CD4-positive, alpha-beta T cell treated with Interleukin-12 subunit alpha and Interleukin-12 subunit beta, for 1 hour (primary cell): ENCODE measurements at regions not wholly inside any gene's neighbourhood (a gene's known extent, or its start where the extent isn't known, plus 50 kb on each side); places are given as distances from the start of the nearest gene placed in this dataset.
"Not testable (repeated sequence)": the region's sequence is repeated elsewhere in the genome, so short reads cannot be mapped to it uniquely, and the experiment has no call there.

ENCODE experiments used
- DNase-seq: peaks from one replicate; pipeline ENCODE4 v3.0.0-alpha.2; 2020

GRCh38 chr10:61040399-61041016 lies 96.5 kb upstream of the RHOBTB1 start:
- DNase-seq = no peak

GRCh38 chr10:61039868-61040267 lies 95.9 kb upstream of the RHOBTB1 start:
- DNase-seq = no peak

GRCh38 chr10:61037261-61037830 lies 93.4 kb upstream of the RHOBTB1 start:
- DNase-seq = not testable (repeated sequence)

GRCh38 chr10:61036148-61036547 lies 92.2 kb upstream of the RHOBTB1 start:
- DNase-seq = not testable (repeated sequence)

- no peak for DNase-seq
These were observed 87.4 kb upstream of the RHOBTB1 start for GRCh38 chr10:61031341-61031740.

- DNase-seq = no peak
These were observed 85.4 kb upstream of the RHOBTB1 start for GRCh38 chr10:61029411-61029810.

GRCh38 chr10:61028861-61029361 lies 84.9 kb upstream of the RHOBTB1 start:
- DNase-seq = no peak

- DNase-seq = no peak
These were observed 80.8 kb upstream of the RHOBTB1 start for GRCh38 chr10:61024856-61025201.

GRCh38 chr10:61024151-61024855 lies 80.3 kb upstream of the RHOBTB1 start:
- no peak for DNase-seq

GRCh38 chr10:61023053-61023452 lies 79.1 kb upstream of the RHOBTB1 start:
- no peak for DNase-seq

GRCh38 chr10:61021926-61022325 lies 77.9 kb upstream of the RHOBTB1 start:
- DNase-seq = no peak

- no peak for DNase-seq
These were observed 76.6 kb upstream of the RHOBTB1 start for GRCh38 chr10:61020420-61021158.

- no peak for DNase-seq
These were observed 74.2 kb upstream of the RHOBTB1 start for GRCh38 chr10:61018146-61018545.

- no peak for DNase-seq
These were observed 72.6 kb upstream of the RHOBTB1 start for GRCh38 chr10:61016630-61017029.

- no peak for DNase-seq
These were observed 72.0 kb upstream of the RHOBTB1 start for GRCh38 chr10:61016007-61016406.

GRCh38 chr10:61010863-61011262 lies 66.9 kb upstream of the RHOBTB1 start:
- DNase-seq = no peak

GRCh38 chr10:61003069-61003468 lies 59.1 kb upstream of the RHOBTB1 start:
- not testable (repeated sequence) for DNase-seq

- no peak for DNase-seq
These were observed 57.7 kb upstream of the RHOBTB1 start for GRCh38 chr10:61001731-61002122.

- DNase-seq = no peak
These were observed 57.1 kb upstream of the RHOBTB1 start for GRCh38 chr10:61000769-61001730.

- no peak for DNase-seq
These were observed 54.9 kb upstream of the RHOBTB1 start for GRCh38 chr10:60998932-60999331.

GRCh38 chr10:60994128-60994527 lies 50.1 kb upstream of the RHOBTB1 start:
- DNase-seq = no peak
